IPS DF 6.9 (cell line): ENCODE measurements at regions not wholly inside any gene's neighbourhood (a gene's known extent, or its start where the extent isn't known, plus 50 kb on each side); places are given as distances from the start of the nearest gene placed in this dataset.

Source experiments
- DNase-seq: peaks from one replicate; pipeline ENCODE4 v3.0.0-alpha.2; 2013; ENCODE audit warnings: low read depth, low spot score
- H3K27ac ChIP-seq: one replicate; pipeline ENCODE4 v1.5.1; 2013; ENCODE audit warnings: low read length, control low read depth
- H3K27me3 ChIP-seq: 2 replicates; pipeline ENCODE4 v1.6.1; 2013; ENCODE audit warnings: mild to moderate bottlenecking, low read length; ENCODE audit not compliant: control insufficient read depth, insufficient read depth
- H3K36me3 ChIP-seq: 2 replicates; pipeline ENCODE4 v1.6.1; 2013; ENCODE audit warnings: low read length; ENCODE audit not compliant: control insufficient read depth, insufficient read depth
- H3K4me1 ChIP-seq: 2 replicates; pipeline ENCODE4 v1.6.1; 2013; ENCODE audit warnings: low read length; ENCODE audit not compliant: control insufficient read depth, insufficient read depth
- H3K4me3 ChIP-seq: 2 replicates; pipeline ENCODE4 v1.5.1; 2013; ENCODE audit warnings: mild to moderate bottlenecking, low read length
- H3K9me3 ChIP-seq: 2 replicates; pipeline ENCODE4 v1.6.1; 2013; ENCODE audit warnings: low read length, inconsistent platforms; ENCODE audit not compliant: control insufficient read depth, insufficient read depth
- WGBS: extraction: QIAGEN DNeasy Blood & Tissue Kit; methylation state at CpG from one replicate; pipeline ENCODE4 v1.1.7; 2013; ENCODE audit warnings: mixed read lengths, missing lambda C conversion rate; ENCODE audit not compliant: insufficient read length, insufficient coverage; 5-methylcytosine and 5-hydroxymethylcytosine counted together

- WGBS = no CpG with 5 or more reads among the region's 6 CpGs
- Histone ChIP-seq H3K4me3 (no peak overlapping the region), H3K27ac (no peak overlapping the region), H3K4me1 (no peaks in the 10 kb centered on the region), H3K27me3 (no peaks in the 10 kb centered on the region), H3K9me3 (no peaks in the 10 kb centered on the region; the same call in 1 of the 2 replicates), H3K36me3 (no peaks in the 10 kb centered on the region)
- no peak for DNase-seq
Measured at GRCh38 chr10:84838851-84839250, 510.5 kb downstream of the CCSER2 start.

- H3K27ac ChIP-seq = no peak overlapping the region
- 0 out of 2 replicates have a peak, but pooled peaks cover 2% of the 10 kb centered on the region for H3K4me1 ChIP-seq
- no peaks in the 10 kb centered on the region; the same call in 1 of the 2 replicates for H3K9me3 ChIP-seq
- H3K27me3 ChIP-seq = no peaks in the 10 kb centered on the region
- no peak overlapping the region for H3K4me3 ChIP-seq
- no peaks in the 10 kb centered on the region for H3K36me3 ChIP-seq
- no peak for DNase-seq
Measured at GRCh38 chr10:84842593-84842992, 514.2 kb downstream of the CCSER2 start.

GRCh38 chr10:84844461-84844860 is 516.1 kb downstream of the CCSER2 start:
- Histone ChIP-seq H3K4me1 (0 out of 2 replicates have a peak, but pooled peaks cover 2% of the 10 kb centered on the region), H3K4me3 (no peak overlapping the region), H3K27me3 (no peaks in the 10 kb centered on the region), H3K36me3 (no peaks in the 10 kb centered on the region), H3K27ac (no peak overlapping the region), H3K9me3 (no peaks in the 10 kb centered on the region; the same call in 1 of the 2 replicates)
- WGBS = no CpG with 5 or more reads among the region's 2 CpGs
- no peak for DNase-seq

GRCh38 chr10:84845628-84846261 is 517.4 kb downstream of the CCSER2 start:
- Histone ChIP-seq H3K4me1 (0 out of 2 replicates have a peak, but pooled peaks cover 2% of the 10 kb centered on the region), H3K27me3 (no peaks in the 10 kb centered on the region), H3K9me3 (no peaks in the 10 kb centered on the region; the same call in 1 of the 2 replicates), H3K27ac (no peak overlapping the region), H3K4me3 (no peak overlapping the region), H3K36me3 (no peaks in the 10 kb centered on the region)
- WGBS = no CpG with 5 or more reads among the region's 2 CpGs
- no peak for DNase-seq

GRCh38 chr10:84846658-84847316 is 518.4 kb downstream of the CCSER2 start:
- Histone ChIP-seq H3K4me3 (no peak overlapping the region), H3K4me1 (0 out of 2 replicates have a peak, but pooled peaks cover 2% of the 10 kb centered on the region), H3K27ac (no peak overlapping the region), H3K36me3 (no peaks in the 10 kb centered on the region), H3K9me3 (no peaks in the 10 kb centered on the region; the same call in 1 of the 2 replicates), H3K27me3 (no peaks in the 10 kb centered on the region)
- WGBS = no CpG with 5 or more reads among the region's 4 CpGs
- DNase-seq = no peak

GRCh38 chr10:84848967-84849366 is 520.6 kb downstream of the CCSER2 start:
- H3K27ac ChIP-seq = no peak overlapping the region
- no peak overlapping the region for H3K4me3 ChIP-seq
- no peaks in the 10 kb centered on the region for H3K9me3 ChIP-seq
- no peaks in the 10 kb centered on the region for H3K27me3 ChIP-seq
- WGBS = no CpG with 5 or more reads among the region's 2 CpGs
- H3K4me1 ChIP-seq = 0 out of 2 replicates have a peak, but pooled peaks cover 2% of the 10 kb centered on the region
- no peak for DNase-seq
- no peaks in the 10 kb centered on the region for H3K36me3 ChIP-seq

- H3K9me3 ChIP-seq = no peaks in the 10 kb centered on the region
- no peak overlapping the region for H3K4me3 ChIP-seq
- DNase-seq = no peak
- 0 out of 2 replicates have a peak, but pooled peaks cover 2% of the 10 kb centered on the region for H3K4me1 ChIP-seq
- WGBS = no CpG with 5 or more reads among the region's 6 CpGs
- no peaks in the 10 kb centered on the region for H3K27me3 ChIP-seq
- H3K36me3 ChIP-seq = no peaks in the 10 kb centered on the region
- H3K27ac ChIP-seq = no peak overlapping the region
Measured at GRCh38 chr10:84850826-84851225, 522.4 kb downstream of the CCSER2 start.

GRCh38 chr10:84854439-84854838 is 526.0 kb downstream of the CCSER2 start:
- Histone ChIP-seq H3K4me3 (no peak overlapping the region), H3K27me3 (no peaks in the 10 kb centered on the region), H3K27ac (no peak overlapping the region), H3K4me1 (no peaks in the 10 kb centered on the region), H3K36me3 (no peaks in the 10 kb centered on the region), H3K9me3 (no peaks in the 10 kb centered on the region)
- DNase-seq = no peak
- no CpG with 5 or more reads among the region's 3 CpGs for WGBS

- Histone ChIP-seq H3K4me1 (no peaks in the 10 kb centered on the region), H3K36me3 (no peaks in the 10 kb centered on the region), H3K4me3 (no peak overlapping the region), H3K27me3 (no peaks in the 10 kb centered on the region), H3K27ac (no peak overlapping the region), H3K9me3 (no peaks in the 10 kb centered on the region)
- DNase-seq = no peak
- WGBS = no CpG with 5 or more reads among the region's 4 CpGs
Measured at GRCh38 chr10:84860855-84861254, 532.5 kb downstream of the CCSER2 start.

GRCh38 chr10:84862551-84862950 is 534.2 kb downstream of the CCSER2 start:
- Histone ChIP-seq H3K27ac (no peak overlapping the region), H3K27me3 (no peaks in the 10 kb centered on the region), H3K36me3 (no peaks in the 10 kb centered on the region), H3K9me3 (no peaks in the 10 kb centered on the region), H3K4me1 (no peaks in the 10 kb centered on the region), H3K4me3 (no peak overlapping the region)
- DNase-seq = no peak
- WGBS = no CpG with 5 or more reads among the region's 1 CpG
